Hematopoietic multipotent progenitor cell treated with erythropoietin and hydrocortisone succinate and interleukin-3 and kit ligand, for 15 days (in vitro differentiated cells): ENCODE measurements at regions not wholly inside any gene's neighbourhood (a gene's known extent, or its start where the extent isn't known, plus 50 kb on each side); places are given as distances from the start of the nearest gene placed in this dataset.

Experiments used
- DNase-seq: peaks from one replicate; pipeline ENCODE4 v3.0.0-alpha.2; 2015; ENCODE audit warnings: low spot score

DNA sequence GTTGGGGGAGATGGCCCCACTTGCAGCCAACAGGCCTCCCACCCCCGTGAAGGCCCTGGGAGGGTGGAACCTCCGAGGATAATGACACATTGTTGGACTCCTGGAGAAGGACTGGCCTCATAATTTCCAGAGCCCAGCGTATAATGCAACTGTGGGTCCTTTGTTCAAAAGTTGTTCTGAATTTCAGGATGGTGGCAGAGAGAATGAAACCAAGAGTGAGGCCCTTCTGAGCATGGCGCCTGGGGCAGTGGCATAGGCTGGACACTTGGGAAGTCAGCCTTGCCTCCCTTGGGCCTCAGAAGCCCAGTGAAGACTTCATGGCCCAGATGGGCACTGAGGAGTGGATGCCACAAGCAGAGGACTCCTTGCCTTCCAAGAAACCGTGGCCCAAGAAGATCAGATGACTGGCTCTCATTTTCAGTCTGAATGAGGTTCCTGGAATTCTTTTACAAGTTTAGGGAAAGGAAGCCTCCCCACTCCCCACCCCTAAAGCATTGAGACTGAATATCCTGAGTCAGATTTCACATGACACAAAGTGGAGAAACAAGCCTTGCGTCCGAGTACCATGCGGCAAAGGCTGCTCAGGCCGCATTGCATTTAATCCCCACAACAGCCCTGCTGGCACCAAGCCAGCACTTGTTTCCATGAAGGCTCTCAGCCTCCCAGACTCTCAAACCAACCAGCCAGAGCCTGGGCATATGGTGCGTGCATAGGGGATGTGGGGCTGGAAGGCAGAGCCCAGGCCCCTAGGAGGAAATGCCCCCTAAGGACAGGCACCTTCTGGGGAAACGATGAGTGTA, 96.7 kb upstream of the SMIM23 start:
- peak; percentile 29 for DNase-seq

DNA sequence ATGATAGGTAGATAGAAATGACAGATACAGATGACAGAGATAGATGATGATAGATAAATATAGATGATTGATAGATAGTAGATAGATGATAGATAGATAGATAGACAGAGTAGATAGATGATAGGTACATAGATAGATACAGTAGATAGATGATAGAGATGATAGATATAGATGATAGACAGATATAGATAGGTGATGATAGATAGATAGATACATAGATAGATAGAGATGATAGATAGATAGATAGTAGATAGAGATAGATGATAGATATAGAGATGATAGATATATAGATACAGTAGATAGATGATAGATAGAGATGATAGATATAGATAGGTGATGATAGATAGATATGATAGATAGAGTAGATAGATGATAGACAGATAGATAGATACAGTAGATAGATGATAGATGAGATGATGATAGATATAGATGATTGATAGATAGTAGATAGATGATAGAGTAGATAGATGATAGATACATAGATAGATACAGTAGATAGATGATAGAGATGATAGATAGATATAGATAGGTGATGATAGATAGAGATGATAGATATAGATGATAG, 95.7 kb upstream of the SMIM23 start:
- no peak for DNase-seq

DNA sequence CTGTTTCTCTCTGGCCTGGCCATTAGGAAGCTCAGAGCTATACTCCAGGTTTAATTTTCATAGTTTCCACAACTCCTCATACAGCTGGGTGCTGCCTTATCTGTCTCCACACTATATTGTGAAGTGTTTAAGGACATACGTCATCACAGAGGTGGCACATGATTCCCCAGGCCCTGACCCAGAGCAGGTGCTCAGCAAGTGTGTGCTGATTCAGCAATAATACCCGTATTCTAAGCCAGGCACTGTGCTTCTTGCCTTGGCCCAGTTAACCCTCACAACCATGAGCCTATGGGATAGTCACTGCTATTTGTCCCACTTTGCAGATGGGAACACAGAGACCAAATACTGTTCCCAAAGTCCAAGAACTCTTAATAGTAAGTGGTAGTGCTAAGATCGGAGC, 93.5 kb upstream of the SMIM23 start:
- DNase-seq, result no peak

DNA sequence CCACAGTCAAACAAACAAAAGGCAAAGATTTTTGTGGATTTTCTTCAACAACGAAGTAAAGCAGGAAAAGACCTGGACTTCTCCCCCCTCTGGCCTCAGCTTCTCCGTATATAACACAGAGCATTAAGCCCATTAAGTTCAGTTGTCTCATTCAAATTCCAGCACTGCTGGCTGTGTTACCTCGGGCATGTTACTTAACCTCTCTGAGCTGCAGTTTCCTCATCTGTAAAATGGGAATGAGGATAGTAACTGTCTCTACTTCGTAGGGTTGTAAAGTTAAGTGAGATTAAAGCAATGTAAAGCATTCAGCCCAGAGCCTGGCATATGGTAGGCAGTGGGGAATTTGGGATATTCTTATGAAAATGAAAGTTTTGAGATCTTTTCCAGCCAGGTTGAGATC, 92.7 kb upstream of the SMIM23 start:
- no peak for DNase-seq

DNA sequence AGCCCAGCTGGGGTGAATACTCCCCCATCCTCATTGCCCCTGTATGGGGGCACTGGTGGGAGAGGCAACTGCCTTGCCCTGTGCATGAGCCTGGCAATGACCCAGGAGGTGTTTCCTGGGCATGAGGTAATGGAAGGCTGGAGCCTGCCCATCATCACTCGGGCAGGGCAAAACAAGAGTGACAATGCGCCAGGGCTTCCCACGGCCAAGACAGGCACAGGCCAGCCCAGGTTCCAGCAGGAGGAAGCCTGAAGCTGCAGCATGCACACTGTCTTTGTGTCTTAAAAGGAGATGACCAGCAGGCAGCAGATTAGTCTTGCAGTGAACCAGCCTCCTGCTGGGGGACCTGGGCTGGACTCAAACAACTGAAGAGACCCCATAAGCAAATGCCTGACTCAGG, 92.2 kb upstream of the SMIM23 start:
- DNase-seq, result no peak

DNA sequence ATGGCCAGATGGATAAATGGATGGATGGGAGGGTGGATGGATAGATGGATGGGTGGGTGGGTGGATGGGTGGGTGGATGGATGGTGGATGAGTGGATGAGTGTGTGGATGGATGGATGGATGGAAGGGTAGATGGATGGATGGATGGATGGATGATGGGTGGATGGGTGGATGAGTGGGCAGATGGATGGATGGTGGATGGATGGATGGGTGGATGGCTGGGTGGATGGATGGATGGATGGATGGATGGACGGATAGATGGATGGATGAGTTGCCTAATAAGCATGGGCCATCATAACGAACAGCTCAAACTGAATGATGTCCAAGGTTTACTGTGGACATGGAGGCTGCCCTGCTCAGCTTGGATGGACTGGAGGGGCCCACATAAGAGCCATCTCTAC, 89.8 kb upstream of the SMIM23 start:
- no peak for DNase-seq

DNA sequence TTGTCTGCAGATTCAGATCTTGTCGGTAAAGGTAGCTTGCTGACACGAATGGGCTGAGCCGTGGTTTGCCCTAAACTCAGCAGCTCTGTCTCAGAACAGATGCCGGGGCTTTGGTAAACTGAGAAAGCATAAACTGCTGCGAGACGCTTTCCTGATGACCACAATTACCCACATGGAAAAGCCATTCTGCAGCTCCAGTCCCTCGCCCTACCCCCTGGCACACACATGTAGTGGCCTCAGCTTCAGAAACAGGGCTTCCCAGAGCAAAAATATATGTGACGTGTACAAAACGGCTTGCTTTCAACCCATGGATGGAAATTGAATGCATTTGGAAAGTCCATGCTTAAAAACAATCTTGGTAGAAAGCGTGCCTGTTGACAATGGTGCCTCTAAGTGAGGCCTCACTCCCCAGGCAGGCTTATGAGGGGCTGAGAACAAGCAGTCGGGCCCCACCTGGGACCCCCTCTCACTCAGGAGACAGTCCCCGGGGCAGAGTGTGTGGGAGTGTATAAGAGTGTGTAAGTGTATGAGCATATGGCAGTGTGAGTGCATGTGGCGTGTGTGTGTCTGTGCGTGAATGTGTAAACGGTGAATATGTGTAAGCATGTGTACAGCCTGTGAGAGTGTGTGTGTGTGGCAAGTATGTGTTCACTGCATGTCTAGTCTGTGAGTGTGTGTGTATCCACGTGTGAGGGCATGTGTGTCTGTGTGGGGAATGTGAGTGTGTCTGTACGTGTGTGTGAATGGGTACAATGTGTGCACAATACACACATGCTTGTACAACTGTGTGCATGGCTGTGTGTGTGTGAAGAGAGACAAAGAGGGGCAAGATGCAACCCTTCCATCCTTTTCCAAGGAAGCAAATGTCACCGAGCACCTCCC, 88.2 kb upstream of the SMIM23 start:
- no peak for DNase-seq

DNA sequence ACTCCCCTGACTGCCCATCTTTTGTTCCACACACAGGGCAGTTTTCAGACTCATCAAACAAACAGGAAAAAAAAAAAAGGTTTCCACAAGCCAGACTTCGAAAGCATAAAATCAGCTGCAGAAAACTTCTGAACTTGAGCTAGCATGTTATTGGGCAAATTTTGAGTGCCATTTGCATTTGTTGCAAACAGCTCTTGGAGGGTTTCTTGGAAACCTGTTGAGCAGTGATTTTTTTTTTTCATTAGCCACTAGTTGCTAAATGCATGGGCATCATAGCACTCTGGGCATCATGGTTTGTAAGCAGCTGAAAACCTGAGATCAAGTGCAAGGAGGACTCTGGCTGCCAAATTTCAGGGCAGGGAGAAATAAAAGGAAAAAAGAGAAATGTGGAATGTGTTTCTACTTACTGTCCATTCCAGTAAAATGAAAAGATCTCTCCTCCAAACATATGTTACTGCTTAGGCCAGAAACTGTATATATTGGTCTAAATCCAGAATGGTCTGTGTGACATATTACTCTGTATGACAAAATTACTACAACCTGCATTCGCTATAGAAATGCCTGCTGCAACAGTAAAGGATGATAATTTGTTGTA, 85.2 kb upstream of the SMIM23 start:
- no peak for DNase-seq

DNA sequence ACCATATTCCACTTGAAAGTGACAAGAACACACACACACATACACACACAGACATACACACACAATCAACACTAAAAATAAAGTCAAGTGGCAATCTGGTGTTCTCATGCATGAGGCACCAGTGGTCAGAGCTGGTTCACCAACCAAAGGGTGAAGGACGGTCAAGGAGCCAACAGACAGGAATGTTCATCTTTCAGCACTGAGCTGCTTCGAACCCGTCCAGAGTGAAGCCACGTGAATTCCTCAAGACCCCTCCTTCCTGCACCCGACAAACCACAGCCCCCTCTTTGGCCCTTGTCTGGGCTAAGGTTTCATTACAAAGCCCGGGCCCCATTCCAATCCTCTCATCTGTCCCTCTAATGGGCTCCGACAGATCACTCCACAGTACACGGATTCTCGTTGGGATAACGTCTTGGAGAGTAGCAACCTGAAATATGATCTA, 84.5 kb upstream of the SMIM23 start:
- no peak for DNase-seq

DNA sequence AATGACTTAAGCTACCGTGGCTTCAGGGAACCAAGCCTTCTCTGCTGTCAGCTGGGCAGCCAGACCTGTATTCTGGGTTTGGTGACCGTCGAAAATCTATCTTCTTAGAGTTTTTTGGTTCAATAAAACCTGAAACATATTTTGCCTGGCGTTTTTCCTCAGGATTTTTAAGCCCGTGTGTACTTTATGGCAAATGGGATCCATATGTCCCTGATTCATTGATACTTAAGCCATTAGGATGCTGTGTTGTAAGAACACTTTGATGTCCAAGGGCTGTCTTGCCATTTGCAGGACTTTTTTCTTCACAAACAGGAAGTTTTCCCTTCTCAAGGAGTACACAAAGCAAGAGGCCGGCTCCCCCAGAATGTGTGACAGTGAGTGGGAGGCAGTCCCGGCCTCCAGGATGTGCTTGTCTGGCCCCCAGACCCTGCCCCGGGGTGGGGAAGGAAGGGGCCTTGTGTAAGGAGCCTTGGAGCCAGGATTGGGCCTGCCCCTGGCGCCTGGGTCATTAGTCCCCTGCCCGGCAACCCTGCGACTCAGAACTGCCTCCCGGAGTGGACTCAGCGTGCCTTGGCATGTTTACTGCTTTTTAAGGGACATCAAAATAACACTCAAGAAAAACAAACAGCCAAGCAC, 83.4 kb upstream of the SMIM23 start:
- DNase-seq, result no peak

DNA sequence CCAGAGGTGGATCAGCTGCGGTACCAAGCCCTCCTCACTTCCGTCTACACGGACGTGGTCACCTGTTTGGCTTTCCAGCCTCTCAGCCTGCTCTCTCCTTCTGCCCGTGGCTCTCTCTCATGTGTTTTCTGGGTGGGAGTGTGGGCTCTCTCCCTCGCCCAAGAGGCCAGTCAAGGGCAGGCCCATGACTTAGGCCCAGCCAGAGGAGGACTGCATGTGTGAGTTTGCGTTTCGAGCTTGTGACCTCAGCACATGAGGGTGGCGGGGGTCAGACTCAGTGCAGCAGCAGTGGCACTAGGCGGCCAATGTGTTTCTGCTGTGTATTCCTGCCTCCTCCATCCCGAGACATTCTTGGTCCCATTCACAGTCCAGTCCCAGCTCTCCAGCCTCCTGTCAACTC, 82.5 kb upstream of the SMIM23 start:
- DNase-seq, result no peak

DNA sequence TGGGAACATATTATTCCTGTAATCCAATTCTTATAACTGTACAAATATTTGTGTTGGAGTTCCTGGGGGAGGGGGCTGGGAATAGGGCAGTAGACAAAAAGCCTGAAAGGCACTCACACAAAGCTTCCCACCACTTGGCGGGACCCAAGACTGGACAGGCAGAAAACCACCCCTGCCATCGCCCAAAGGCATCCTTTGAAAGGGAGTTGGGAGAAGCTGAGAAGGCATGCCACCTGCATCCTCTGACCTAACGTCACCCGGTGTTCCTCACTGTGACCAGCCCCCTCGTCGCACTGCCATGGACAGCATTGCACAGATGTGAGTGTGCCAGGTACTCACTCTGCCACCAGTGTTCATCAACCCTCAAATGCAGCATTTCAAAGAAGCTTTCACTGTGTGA, 80.6 kb upstream of the SMIM23 start:
- no peak for DNase-seq

DNA sequence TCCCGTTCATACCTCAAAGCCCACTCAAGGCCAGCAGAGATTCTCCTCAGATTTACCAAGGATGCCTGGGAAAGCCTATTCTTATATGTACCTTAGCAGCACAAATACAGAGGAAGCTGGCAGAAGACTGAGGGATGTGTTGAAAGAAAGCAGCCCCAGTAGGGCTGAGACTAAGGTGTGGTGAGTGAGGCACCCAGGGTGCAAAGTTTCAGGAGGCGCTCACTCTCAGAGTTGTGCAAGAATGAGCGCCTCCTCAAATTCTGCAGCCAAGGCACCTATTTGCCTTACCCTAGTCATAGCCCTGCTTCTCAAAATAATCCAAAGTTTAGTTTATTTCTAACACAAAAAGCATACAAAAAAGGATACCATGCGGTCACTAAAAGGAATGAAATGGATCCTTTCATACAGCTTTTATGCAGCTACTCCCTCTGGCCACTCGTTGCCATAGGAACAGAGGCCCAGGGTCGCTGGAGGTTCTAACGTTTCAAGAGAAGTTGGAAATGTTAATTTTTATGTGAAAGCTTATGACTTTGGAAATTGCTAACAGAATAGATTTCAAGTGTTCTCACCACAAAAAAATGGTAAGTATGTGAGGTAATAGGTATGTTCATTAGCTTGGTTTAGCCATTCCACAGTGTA, 79.7 kb upstream of the SMIM23 start:
- DNase-seq, result no peak

DNA sequence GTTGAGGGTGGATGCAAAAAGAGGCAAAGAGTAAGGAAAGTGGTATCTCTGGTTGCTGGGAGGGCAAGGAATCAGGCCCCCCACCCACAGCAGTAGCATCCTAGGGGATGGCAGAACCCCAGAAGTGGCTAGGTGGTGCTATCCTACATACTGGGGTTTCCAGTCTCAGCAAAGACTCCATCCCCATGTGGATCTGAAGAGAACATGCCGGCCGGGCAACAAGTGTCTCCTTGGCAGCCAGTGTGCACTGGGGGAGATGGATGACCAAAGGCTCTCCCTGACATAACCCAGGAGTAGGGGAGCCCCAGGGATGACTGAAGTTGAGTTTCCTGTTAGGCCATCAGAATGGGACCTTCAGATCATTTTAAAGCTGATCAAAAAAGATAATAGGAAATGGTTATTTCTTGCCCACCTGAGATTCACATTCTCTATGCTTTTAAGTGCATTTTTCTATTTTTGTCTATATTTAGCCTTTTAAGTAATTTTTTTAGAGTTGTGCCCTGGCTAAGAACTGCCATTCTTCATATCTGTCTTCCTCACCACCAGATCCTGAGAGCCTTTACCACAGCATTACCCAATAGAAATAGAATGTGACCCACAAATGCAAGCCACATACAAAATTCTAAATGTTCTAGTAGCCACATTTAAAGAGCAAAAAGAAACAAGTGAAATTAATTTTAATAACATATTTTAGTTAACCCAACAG, 78.7 kb upstream of the SMIM23 start:
- no peak for DNase-seq

DNA sequence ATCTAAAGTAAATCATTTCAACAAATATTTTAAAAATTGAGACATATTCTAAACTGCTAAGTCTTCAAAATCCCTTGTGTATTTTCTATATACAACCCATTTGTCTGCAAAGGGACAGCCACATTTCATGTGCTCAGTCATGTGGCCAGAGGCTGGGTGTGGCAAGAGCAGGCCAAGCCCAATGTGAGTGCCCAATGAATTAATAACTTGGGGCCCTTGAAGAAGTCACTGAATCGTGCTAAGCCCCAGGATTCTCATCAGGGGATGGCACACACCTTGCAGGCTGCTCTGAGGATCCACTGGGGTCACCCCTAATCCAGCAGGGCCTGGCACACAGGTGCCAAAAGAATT, 78.2 kb upstream of the SMIM23 start:
- DNase-seq, result no peak

DNA sequence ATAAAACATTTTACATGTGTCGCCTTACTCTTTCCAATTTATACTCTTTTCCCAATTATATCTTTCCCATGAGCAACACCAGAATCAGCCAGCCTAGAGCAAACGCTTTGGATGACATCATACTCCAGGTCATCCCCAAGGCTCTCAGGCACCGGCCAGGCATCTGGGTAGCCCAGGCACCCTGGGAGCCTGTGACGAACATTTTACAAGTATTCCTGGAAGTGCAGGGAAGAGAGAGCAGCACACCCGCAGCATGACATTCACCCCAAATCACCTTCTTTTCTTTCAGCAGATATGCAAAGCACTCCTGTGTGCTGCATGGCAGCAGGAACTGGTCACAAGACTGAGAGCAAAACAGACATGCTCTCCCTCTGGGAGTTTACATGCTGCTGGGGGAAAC, 75.7 kb upstream of the SMIM23 start:
- DNase-seq, result no peak

DNA sequence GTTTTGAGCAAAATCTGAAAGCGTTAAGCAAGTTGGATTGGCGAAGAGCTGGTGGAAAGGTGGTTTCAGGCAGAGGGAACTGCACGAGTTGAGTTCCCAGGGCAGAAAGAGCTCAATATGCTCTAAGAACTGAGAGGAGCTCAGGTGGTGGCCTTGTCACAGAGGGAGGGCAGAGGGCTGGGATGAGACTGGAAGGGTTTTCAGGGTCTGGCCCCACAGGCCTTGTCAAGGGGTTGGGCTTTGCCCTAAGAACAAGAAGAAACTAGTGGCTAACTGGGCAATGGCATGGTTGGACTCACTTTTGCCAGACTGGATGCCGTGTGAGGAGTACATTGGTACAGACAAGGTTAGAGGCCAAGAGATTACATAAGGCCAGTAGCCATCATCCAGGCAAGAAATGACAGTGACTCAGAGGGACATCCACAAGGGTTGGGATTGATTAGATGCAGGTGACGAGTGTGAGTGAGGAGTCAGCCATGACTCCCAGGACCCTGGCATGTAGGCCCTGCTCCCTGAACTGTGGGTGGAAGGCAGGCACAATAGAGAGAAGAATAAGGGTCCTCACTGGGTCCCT, 75.1 kb upstream of the SMIM23 start:
- no peak for DNase-seq

DNA sequence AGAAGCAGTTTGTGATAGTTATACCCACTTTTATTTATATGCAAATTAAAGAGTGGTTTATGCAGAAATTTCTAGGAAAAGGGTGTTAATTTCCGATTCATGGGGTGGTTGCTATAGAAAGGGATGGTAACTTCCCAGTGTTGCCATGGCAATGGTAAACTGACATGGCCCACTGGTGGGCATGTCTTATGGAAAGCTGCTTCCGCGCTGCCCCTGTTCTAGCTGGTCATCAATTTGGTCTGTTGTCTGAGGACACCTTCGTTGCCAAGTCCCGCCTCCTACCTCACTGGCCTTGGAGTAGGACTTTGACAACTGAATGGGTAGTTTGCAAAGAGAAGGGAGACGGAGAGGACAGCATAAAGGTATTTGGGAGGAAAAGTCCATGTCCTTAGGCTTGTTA, 74.0 kb upstream of the SMIM23 start:
- DNase-seq, result no peak

DNA sequence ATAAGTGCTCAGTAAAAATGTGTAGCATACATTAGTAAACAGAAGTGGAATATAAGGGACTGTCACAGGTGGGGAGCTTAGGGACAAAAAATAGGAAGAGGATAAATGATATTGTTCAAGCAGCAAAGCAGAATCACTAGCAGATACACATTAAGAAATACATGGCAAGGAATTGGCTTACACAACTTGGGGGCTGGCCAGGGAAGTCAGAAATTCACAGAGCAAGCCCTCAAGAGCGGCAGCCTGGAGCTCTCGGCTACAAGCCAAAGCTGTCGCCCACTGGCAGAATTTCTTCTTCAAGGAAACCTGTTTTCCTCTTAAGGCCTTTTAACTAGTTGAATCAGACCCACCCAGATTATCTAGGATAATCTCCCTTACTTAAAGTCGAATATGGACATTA, 73.0 kb upstream of the SMIM23 start:
- no peak for DNase-seq

DNA sequence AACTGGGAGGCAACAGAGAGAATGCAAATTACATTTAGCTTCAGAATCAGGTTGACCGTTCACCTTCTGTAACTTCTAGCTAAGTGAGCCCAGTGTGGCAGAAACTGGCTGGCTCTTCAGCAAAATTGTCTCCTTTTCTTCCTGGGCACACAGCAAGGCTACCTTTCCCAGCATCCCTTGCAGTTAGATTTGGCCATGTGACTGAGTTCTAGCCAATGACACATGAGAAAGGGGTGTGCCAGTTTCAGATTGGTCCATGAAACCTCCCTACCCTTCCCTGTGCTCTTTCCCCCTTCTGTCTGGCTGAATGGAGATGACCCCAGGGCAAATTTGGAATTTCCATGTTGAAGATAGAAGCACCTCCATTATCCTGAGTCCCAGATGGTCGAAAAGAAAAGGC, 72.5 kb upstream of the SMIM23 start:
- no peak for DNase-seq

DNA sequence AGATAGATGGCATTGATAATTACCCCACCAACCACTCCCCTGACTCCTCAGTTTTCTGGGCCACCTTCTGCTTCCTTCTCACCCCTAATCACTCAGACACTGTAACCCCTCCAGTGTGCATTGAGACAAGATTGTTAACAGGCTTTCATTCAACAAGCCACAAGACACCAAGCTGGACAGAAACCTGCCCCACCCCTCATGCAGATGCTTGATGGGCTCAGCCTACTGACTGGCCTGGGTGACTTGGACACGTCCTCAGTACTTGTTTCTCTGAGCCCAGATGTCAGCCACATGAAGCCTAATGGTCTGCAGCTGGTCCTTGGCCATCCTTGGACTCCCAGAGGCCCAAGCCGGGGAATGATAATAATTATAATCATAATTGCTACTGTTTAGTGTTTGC, 71.4 kb upstream of the SMIM23 start:
- DNase-seq, result no peak
